Smooth muscle cell (in vitro differentiated cells): ENCODE measurements at regions not wholly inside any gene's neighbourhood (a gene's known extent, or its start where the extent isn't known, plus 50 kb on each side); places are given as distances from the start of the nearest gene placed in this dataset.

Experiments used
- DNase-seq: peaks from one replicate; lab custom pipeline; 2025; ENCODE audit not compliant: unreplicated experiment; lab: John Stamatoyannopoulos, UW
- H2AFZ ChIP-seq: fragments of 200-600 bp; sonication (generic); 2 replicates; pipeline ENCODE4 v1.6.0; 2016; ENCODE audit warnings: antibody characterized with exemption, low read depth, mild to moderate bottlenecking
- H3F3A ChIP-seq: fragments of 200-600 bp; sonication (generic); 2 replicates; pipeline ENCODE4 v1.6.0; 2017; ENCODE audit warnings: antibody characterized with exemption, low read depth
- H3K27ac ChIP-seq: fragments of 200-600 bp; sonication (generic); 2 replicates; pipeline ENCODE4 v1.5.1; 2016; ENCODE audit warnings: low read depth, mild to moderate bottlenecking
- H3K27me3 ChIP-seq: fragments of 200-600 bp; sonication (generic); 2 replicates; pipeline ENCODE4 v1.6.1; 2016; ENCODE audit warnings: low read depth, mild to moderate bottlenecking
- H3K36me3 ChIP-seq: fragments of 200-600 bp; sonication (generic); 2 replicates; pipeline ENCODE4 v1.5.1; 2016; ENCODE audit warnings: low read depth
- H3K4me1 ChIP-seq: fragments of 200-600 bp; sonication (generic); 2 replicates; pipeline ENCODE4 v1.5.1; 2016; ENCODE audit warnings: low read depth
- H3K4me2 ChIP-seq: fragments of 200-600 bp; sonication (generic); 2 replicates; pipeline ENCODE4 v1.6.0; 2016; ENCODE audit warnings: mild to moderate bottlenecking
- H3K4me3 ChIP-seq: fragments of 200-600 bp; sonication (generic); 2 replicates; pipeline ENCODE4 v1.5.1; 2016; ENCODE audit warnings: mild to moderate bottlenecking
- H3K79me2 ChIP-seq: fragments of 200-600 bp; sonication (generic); 2 replicates; pipeline ENCODE4 v1.6.0; 2016; ENCODE audit warnings: low read depth, mild to moderate bottlenecking
- H3K9ac ChIP-seq: fragments of 200-600 bp; sonication (generic); 2 replicates; pipeline ENCODE4 v1.6.0; 2016; ENCODE audit warnings: low read depth
- H3K9me3 ChIP-seq: fragments of 200-600 bp; sonication (generic); replicated peaks from 2 replicates; pipeline ENCODE4 v1.5.1; 2016; ENCODE audit warnings: low read depth
- H4K20me1 ChIP-seq: fragments of 200-600 bp; sonication (generic); 2 replicates; pipeline ENCODE4 v1.6.0; 2016; ENCODE audit warnings: low read depth
- CTCF ChIP-seq: fragments of 200-600 bp; sonication (generic); IDR thresholded peaks from 2 replicates; pipeline ENCODE4 v1.5.1; 2017; ENCODE audit warnings: borderline replicate concordance, mild to moderate bottlenecking, antibody characterized with exemption; ENCODE audit not compliant: insufficient read depth, poor library complexity, severe bottlenecking
- WGBS: methylation state at CpG from one replicate; pipeline ENCODE4 v1.1.7; 2016; ENCODE audit warnings: low lambda C conversion rate; 5-methylcytosine and 5-hydroxymethylcytosine counted together

GRCh38 chr1:29563571-29563970, 327.2 kb downstream of the PTPRU start:
- H3K36me3 ChIP-seq: no peaks in the 10 kb centered on the region
- H3K27me3 ChIP-seq: no peaks in the 10 kb centered on the region
- H2AFZ ChIP-seq: no peak overlapping the region
- H3K4me3 ChIP-seq: no peak overlapping the region
- H4K20me1 ChIP-seq: no peaks in the 10 kb centered on the region
- no peaks in the 10 kb centered on the region for H3K79me2 ChIP-seq
- H3K4me2 ChIP-seq: no peak overlapping the region
- no peak overlapping the region for H3K27ac ChIP-seq
- no peak for DNase-seq
- peaks cover 10% of the 10 kb centered on the region for H3K9me3 ChIP-seq
- no peaks in the 10 kb centered on the region for H3F3A ChIP-seq
- no peak overlapping the region for H3K9ac ChIP-seq
- no peak for TF ChIP-seq CTCF
- 82% methylated on average over 4 of the region's 4 CpGs for WGBS
- H3K4me1 ChIP-seq: no peaks in the 10 kb centered on the region

DNA sequence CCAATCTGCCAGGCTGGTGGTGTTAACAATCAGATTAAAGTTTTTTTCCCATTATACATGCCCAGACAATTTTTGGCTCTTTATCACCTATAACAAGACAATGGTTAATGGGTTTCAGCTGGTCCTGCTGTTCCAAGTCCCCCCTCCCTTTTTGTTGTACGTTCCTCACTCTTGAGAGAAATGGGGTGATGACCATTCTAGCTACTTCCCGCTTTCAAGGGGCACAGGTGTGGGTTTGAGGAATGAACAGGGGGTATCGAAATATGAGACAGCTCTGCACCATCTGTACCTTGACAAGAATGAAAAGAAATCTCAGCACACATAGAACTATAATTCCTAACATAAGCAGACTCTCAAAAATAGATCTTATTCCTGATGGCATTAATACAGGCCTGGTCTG, 326.8 kb downstream of the PTPRU start:
- 75% methylated on average over 3 of the region's 3 CpGs for WGBS
- no peaks in the 10 kb centered on the region for H3K79me2 ChIP-seq
- no peak overlapping the region for H3K9ac ChIP-seq
- H3K27me3 ChIP-seq: no peaks in the 10 kb centered on the region
- no peak for TF ChIP-seq CTCF
- H4K20me1 ChIP-seq: no peaks in the 10 kb centered on the region
- H2AFZ ChIP-seq: no peak overlapping the region
- no peak overlapping the region for H3K27ac ChIP-seq
- no peak for DNase-seq
- no peak overlapping the region for H3K4me2 ChIP-seq
- no peaks in the 10 kb centered on the region for H3F3A ChIP-seq
- peaks cover 10% of the 10 kb centered on the region for H3K9me3 ChIP-seq
- H3K36me3 ChIP-seq: no peaks in the 10 kb centered on the region
- H3K4me1 ChIP-seq: no peaks in the 10 kb centered on the region
- H3K4me3 ChIP-seq: no peak overlapping the region

GRCh38 chr1:29559056-29559455, 322.7 kb downstream of the PTPRU start:
- Histone ChIP-seq H3K36me3 (no peaks in the 10 kb centered on the region), H4K20me1 (no peaks in the 10 kb centered on the region), H3K4me2 (no peak overlapping the region), H3K9ac (no peak overlapping the region), H3K9me3 (peaks cover 7% of the 10 kb centered on the region), H2AFZ (no peak overlapping the region), H3K4me1 (no peaks in the 10 kb centered on the region), H3F3A (no peaks in the 10 kb centered on the region), H3K79me2 (no peaks in the 10 kb centered on the region), H3K4me3 (no peak overlapping the region), H3K27ac (no peak overlapping the region), H3K27me3 (no peaks in the 10 kb centered on the region)
- no peak for DNase-seq
- TF ChIP-seq CTCF: no peak
- WGBS: 87% methylated on average over 3 of the region's 3 CpGs

- Histone ChIP-seq H3K9ac (no peak overlapping the region), H3K27me3 (no peaks in the 10 kb centered on the region)
- WGBS: 77% methylated on average over 16 of the region's 16 CpGs
These were observed 321.6 kb downstream of the PTPRU start for GRCh38 chr1:29557701-29558600.

More at GRCh38 chr1:29557701-29558600, 321.6 kb downstream of the PTPRU start:
- Histone ChIP-seq H3K9me3 (no peaks in the 10 kb centered on the region), H3F3A (no peaks in the 10 kb centered on the region), H3K4me3 (no peak overlapping the region), H3K79me2 (no peaks in the 10 kb centered on the region), H3K27ac (no peak overlapping the region), H3K36me3 (no peaks in the 10 kb centered on the region), H3K4me1 (no peaks in the 10 kb centered on the region), H4K20me1 (no peaks in the 10 kb centered on the region), H3K4me2 (no peak overlapping the region), H2AFZ (no peak overlapping the region)
- DNase-seq: no peak
- TF ChIP-seq CTCF: no peak
